WTC11 (cell line): ENCODE measurements at regions not wholly inside any gene's neighbourhood (a gene's known extent, or its start where the extent isn't known, plus 50 kb on each side); places are given as distances from the start of the nearest gene placed in this dataset.

Source experiments
- CBFB ChIP-seq: sonication (generic); formaldehyde crosslinking; IDR thresholded peaks from 2 replicates; pipeline ENCODE4 v1.8.1; 2022; ENCODE audit warnings: mild to moderate bottlenecking, low read depth, missing genetic modification reagents
- FOXP1 ChIP-seq: sonication (generic); formaldehyde crosslinking; IDR thresholded peaks from 2 replicates; pipeline ENCODE4 v1.8.0; 2022; ENCODE audit warnings: missing genetic modification reagents, mild to moderate bottlenecking, moderate library complexity, borderline replicate concordance
- JUN ChIP-seq: sonication (generic); formaldehyde crosslinking; IDR thresholded peaks from 2 replicates; pipeline ENCODE4 v1.8.0; 2023; ENCODE audit warnings: mild to moderate bottlenecking, missing genetic modification reagents
- RELA ChIP-seq: sonication (generic); formaldehyde crosslinking; IDR thresholded peaks from 2 replicates; pipeline ENCODE4 v1.8.1; 2022; ENCODE audit warnings: missing genetic modification reagents, mild to moderate bottlenecking, borderline replicate concordance
- TEAD1 ChIP-seq: sonication (generic); formaldehyde crosslinking; IDR thresholded peaks from 2 replicates; pipeline ENCODE4 v1.8.0; 2022; ENCODE audit warnings: mild to moderate bottlenecking, missing genetic modification reagents
- TF ChIP-seq, protein P1 (sequence below): fragments of 200-600 bp; IDR thresholded peaks from 2 replicates; pipeline ENCODE4 v1.8.0; 2022; ENCODE audit warnings: antibody characterized with exemption
- TF ChIP-seq, protein P2 (sequence below): fragments of 250-450 bp; sonication (Bioruptor Pico); IDR thresholded peaks from 2 replicates; pipeline ENCODE4 v1.9.0; 2021; ENCODE audit warnings: mild to moderate bottlenecking
- TF ChIP-seq, protein P3 (sequence below): sonication (generic); formaldehyde crosslinking; IDR thresholded peaks from 2 replicates; pipeline ENCODE4 v1.8.1; 2023; ENCODE audit warnings: mild to moderate bottlenecking, missing genetic modification reagents
- TF ChIP-seq, protein P4 (sequence below): sonication (generic); formaldehyde crosslinking; IDR thresholded peaks from 2 replicates; pipeline ENCODE4 v1.8.1; 2023; ENCODE audit warnings: mild to moderate bottlenecking, missing genetic modification reagents, moderate library complexity

DNA sequence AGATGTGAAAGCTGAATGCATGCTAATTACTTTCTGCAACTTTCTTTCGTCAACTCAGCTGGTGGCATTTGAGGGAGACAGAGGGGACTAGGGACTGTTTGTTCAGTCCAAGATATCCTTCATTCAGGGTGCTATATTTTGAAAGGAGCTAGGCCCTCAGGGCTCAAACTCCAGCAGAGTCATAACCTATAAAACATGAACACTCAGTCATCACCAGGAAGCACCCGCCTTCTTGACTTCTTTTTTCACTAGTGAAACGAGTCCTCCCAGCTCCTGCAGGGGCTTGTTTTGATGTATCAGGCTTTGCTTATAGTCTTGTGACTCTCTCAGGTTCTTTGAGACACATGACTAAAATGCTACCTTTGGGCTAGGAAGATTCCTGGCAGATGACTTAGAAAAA, 230.6 kb downstream of the PCDH7 start:
- TF ChIP-seq, protein P1, sequence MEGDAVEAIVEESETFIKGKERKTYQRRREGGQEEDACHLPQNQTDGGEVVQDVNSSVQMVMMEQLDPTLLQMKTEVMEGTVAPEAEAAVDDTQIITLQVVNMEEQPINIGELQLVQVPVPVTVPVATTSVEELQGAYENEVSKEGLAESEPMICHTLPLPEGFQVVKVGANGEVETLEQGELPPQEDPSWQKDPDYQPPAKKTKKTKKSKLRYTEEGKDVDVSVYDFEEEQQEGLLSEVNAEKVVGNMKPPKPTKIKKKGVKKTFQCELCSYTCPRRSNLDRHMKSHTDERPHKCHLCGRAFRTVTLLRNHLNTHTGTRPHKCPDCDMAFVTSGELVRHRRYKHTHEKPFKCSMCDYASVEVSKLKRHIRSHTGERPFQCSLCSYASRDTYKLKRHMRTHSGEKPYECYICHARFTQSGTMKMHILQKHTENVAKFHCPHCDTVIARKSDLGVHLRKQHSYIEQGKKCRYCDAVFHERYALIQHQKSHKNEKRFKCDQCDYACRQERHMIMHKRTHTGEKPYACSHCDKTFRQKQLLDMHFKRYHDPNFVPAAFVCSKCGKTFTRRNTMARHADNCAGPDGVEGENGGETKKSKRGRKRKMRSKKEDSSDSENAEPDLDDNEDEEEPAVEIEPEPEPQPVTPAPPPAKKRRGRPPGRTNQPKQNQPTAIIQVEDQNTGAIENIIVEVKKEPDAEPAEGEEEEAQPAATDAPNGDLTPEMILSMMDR: no peak
- TF ChIP-seq TEAD1 (no peak), FOXP1 (CRISPR knock-in tag) (no peak), JUN (CRISPR knock-in tag) (no peak), RELA (CRISPR knock-in tag) (no peak), CBFB (CRISPR knock-in tag) (no peak)
- TF ChIP-seq, protein P2, sequence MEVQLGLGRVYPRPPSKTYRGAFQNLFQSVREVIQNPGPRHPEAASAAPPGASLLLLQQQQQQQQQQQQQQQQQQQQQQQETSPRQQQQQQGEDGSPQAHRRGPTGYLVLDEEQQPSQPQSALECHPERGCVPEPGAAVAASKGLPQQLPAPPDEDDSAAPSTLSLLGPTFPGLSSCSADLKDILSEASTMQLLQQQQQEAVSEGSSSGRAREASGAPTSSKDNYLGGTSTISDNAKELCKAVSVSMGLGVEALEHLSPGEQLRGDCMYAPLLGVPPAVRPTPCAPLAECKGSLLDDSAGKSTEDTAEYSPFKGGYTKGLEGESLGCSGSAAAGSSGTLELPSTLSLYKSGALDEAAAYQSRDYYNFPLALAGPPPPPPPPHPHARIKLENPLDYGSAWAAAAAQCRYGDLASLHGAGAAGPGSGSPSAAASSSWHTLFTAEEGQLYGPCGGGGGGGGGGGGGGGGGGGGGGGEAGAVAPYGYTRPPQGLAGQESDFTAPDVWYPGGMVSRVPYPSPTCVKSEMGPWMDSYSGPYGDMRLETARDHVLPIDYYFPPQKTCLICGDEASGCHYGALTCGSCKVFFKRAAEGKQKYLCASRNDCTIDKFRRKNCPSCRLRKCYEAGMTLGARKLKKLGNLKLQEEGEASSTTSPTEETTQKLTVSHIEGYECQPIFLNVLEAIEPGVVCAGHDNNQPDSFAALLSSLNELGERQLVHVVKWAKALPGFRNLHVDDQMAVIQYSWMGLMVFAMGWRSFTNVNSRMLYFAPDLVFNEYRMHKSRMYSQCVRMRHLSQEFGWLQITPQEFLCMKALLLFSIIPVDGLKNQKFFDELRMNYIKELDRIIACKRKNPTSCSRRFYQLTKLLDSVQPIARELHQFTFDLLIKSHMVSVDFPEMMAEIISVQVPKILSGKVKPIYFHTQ (CRISPR knock-in tag): no peak
- TF ChIP-seq, protein P3, sequence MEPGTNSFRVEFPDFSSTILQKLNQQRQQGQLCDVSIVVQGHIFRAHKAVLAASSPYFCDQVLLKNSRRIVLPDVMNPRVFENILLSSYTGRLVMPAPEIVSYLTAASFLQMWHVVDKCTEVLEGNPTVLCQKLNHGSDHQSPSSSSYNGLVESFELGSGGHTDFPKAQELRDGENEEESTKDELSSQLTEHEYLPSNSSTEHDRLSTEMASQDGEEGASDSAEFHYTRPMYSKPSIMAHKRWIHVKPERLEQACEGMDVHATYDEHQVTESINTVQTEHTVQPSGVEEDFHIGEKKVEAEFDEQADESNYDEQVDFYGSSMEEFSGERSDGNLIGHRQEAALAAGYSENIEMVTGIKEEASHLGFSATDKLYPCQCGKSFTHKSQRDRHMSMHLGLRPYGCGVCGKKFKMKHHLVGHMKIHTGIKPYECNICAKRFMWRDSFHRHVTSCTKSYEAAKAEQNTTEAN: no peak
- TF ChIP-seq, protein P4, sequence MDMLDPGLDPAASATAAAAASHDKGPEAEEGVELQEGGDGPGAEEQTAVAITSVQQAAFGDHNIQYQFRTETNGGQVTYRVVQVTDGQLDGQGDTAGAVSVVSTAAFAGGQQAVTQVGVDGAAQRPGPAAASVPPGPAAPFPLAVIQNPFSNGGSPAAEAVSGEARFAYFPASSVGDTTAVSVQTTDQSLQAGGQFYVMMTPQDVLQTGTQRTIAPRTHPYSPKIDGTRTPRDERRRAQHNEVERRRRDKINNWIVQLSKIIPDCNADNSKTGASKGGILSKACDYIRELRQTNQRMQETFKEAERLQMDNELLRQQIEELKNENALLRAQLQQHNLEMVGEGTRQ (CRISPR knock-in tag): no peak
